NCI-H226 (cell line): ENCODE measurements at regions not wholly inside any gene's neighbourhood (a gene's known extent, or its start where the extent isn't known, plus 50 kb on each side); places are given as distances from the start of the nearest gene placed in this dataset.
"Not testable (repeated sequence)": the region's sequence is repeated elsewhere in the genome, so short reads cannot be mapped to it uniquely, and the experiment has no call there.

Source experiments
- DNase-seq: peaks from one replicate; pipeline ENCODE4 v3.0.0-alpha.2; 2015

DNA sequence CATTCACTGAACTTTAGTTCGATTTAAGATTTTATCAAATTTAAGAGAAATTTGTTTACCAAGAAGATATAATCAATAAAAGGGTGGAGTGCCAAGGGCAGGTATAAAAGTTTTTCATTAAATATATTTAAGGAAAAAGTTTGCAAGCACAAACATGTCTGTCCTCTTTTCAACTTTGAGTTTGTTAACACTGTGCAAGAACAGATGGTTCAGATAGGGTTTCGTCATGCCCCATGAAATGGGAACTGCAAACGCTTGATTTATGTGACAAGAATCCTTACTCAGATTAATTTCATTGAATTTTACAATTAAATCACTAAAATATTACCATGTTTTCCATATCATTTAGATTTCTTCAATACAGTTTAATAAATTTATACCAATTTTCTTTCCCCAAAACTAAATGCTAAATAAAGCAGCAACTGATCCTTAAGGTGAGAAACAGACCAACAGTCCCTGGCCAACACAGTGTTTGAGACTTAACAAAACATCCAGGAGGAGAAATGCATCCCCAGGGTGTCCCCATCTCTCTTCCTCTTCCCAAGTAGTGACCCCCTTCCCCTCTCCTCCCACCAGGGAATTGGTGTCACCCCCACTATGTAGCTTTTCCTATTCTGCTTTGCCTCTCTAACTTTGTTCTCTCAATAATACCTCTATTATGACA lies 292.9 kb downstream of the LTN1 start:
- DNase-seq: no peak

DNA sequence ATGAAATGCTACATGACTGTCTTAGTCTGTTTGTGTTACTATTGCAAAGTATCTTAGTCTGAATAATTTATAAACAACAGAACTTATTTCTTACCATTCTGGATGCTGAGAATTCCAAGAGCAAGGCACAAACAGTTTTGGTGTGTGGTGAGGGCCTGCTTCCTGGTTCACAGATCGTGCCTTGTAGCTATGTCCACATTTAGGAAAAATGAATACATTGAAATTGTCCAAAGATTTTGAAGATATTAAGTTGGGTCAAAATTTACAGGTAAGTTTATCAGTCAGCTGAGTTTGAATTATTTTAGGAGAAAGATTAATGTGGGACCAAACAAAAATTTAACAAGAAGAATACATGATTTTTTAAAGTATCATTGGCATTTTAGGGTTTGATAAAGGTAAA lies 293.5 kb downstream of the LTN1 start:
- no peak for DNase-seq

DNA sequence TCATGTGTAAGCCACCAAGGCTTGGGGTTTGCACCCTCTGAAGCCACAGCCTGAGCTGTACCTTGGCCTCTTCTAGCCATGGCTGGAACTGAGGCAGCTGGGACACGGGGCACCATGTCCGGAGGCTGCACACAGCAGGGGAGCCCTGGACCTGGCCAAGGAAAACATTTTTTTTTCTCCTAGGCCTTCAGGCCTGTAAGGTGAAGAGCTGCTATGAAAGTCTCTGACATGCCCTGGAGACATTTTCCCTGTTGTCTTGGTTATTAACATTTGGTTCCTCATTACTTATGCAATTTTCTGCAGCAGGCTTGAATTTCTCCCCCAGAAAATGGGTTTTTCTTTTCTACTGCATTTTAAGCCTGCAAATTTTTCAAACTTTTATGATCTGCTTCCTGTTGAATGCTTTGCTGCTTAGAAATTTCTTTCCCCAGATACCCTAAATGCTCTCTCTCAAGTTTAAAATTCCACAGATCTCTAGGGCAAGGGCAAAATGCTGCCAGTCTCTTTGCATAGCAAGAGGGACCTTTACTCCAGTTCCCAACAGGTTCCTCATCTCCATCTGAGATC lies 295.8 kb downstream of the LTN1 start:
- DNase-seq: no peak

- no peak for DNase-seq
Measured at GRCh38 chr21:28693476-28693875, 299.2 kb downstream of the LTN1 start.

DNA sequence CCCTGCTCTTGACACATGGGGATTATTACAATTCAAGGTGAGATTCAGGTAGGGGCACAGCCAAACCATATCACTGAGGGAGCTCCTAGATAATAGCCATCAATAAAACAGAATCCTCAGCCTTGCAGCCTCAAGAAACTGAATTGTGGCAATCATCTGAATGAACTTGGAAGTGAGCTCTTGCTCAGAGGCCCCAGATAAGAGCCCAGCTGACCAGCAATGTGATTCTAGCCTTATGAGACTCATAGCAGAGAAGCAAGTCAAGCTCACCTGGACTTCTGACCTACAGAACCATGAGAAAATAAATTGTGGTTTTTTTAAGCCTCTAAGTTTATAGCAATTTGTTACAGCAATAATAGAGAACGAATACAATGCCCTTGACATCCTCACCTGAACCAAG lies 302.5 kb downstream of the LTN1 start:
- no peak for DNase-seq

- no peak for DNase-seq
Measured at GRCh38 chr21:28688381-28688780, 304.3 kb downstream of the LTN1 start.

DNA sequence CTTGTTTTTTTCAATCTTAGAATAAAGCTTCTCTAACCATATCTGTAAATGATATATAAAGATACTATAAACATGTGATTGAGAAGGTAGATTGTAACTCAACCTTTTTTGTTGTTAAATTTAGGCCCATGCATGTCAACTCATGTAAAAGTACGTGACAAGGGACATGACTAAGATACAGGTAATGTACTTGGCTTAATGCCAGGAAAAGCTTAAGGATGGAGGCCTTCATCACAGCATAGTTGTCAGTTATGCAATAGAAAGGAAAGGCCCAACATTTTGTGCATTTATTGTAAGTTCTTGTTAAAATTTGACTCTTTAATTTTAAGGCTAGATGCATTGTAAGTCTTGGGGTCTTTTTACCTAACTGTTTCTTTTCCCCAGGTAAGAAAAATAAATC lies 305.1 kb downstream of the LTN1 start:
- no peak for DNase-seq

DNA sequence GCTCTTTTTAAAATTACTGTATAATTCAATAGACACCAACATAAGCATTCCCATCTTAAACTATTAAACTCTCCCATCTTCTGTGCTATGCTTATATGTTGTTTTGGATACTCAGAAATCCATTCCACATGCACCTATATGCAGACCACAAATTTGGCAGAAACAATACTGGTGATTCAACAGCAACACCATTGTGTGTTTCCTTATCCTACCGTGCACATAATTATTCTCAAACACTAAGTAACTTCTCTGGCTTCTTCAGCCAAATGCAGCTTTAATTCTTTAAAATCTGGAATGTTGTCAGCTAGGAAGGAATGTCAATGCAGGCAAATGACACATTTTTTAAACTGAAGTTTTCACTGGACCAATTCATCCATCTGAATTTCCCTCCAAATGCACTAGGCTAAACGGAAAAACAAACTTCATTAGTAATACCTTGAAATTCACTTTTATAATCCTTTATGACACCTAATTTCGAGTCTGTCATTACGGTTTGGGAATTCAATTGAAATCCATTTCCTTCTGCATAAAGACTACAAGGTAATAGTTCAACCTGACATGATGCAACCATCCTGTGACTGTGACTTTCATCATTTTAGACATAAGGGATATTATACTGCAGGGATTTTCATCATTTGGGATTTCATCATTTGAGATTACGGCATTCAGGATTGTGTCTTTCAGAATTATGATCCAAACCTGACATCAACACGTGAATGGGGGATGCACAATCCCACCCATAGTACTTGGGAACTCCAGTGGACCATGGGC lies 308.5 kb downstream of the LTN1 start:
- DNase-seq: no peak

DNA sequence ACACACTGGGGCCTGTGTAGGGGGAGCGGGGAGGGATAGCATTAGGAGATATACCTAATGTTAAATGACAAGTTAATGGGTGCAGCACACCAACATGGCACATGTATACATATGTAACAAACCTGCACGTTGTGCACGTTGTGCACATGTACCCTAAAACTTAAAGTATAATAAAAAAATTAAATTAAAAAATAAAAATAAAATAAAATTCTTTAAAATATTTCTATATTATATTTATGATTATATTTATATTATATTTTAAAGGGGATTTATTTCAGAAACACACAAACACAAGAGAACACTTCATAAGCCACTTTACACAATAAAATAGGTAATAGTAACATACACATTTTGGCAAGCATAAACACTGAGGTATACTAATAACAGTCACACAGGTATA lies 309.8 kb downstream of the LTN1 start:
- DNase-seq: not testable (repeated sequence)

DNA sequence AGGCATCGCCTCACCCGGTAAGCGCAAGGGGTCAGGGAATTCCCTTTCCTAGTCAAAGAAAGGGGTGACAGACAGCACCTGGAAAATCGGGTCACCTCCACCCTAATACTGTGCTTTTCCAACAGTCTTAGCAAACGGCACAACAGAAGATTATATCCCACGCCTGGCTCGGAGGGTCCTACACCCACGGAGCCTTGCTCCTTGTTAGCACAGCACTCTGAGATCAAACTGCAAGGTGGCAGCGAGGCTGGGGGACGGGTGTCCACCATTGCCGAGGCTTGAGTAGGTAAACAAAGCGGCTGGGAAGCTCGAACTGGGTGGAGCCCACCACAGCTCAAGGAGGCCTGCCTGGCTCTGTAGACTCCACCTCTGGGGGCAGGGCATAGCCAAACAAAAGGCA lies 315.6 kb downstream of the LTN1 start:
- DNase-seq: not testable (repeated sequence)

GRCh38 chr21:28675331-28676041 lies 317.2 kb downstream of the LTN1 start:
- DNase-seq: no peak

GRCh38 chr21:28674763-28675162 lies 317.9 kb downstream of the LTN1 start:
- DNase-seq: no peak

DNA sequence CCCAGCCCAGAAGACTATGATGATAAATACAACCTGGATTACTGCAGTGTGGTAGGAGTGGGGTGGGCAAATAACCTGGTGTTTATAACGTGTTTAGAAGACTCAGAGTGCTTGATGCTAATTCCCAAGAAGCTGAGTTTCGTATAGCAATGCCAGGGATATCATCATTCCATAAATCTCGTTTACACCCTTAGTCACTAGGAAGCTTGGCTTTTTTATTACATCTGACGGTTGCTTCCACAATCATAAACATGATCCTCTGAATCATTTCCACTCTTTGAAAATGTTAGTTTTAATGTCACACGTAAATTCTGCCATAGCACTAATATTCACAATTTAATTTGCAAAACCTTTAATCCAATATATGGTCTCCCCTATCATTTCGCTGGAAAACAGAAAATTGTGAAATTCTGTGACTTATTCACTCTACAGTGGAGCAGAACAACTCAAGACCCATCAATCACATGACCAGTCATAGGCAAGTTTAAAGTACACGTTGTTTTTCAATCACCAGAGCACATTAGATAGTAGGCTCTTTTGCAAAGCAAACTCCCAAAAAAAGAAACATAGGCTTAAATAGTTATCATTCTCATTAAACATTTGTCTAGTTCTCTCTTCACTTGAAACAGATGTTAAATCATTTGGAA lies 321.0 kb downstream of the LTN1 start:
- no peak for DNase-seq

GRCh38 chr21:28669971-28670653 lies 322.6 kb downstream of the LTN1 start:
- no peak for DNase-seq

DNA sequence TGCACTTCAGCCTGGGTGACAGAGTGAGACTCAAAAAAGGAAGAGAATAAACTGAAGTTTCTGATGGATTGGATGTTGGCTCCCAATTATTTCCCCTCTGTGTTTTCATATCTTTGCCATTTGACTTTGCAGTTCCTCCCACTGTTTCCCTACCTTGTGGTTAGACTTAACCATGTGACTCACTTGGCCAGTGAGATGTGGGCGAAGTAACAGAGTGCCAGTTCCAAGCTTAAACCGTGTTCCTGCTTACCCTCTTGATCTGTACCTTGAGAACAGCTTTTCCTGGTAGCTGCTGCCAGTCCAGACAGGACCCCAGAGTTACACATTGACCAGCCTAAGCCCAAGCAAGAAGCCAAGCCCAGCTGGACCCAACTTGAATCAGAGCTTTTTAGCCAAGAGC lies 323.4 kb downstream of the LTN1 start:
- no peak for DNase-seq

DNA sequence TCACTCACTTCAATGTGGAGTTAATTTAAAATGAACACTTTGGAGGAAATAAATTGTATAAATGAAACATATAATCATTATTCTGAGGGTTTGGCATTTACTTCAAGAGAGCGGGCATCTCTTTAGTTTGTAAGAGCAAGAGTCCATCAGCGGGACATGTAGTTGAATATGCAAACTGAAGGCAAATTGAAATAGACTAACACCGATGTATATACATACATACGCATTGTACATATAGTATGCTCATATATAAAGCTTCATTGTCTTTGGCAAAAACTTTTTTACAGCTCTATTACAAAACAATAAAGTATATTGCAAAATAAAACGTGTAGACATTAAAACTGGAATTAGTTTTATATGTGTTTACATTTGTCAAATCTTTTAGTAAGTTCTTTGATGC lies 328.9 kb downstream of the LTN1 start:
- DNase-seq: no peak

- no peak for DNase-seq
Measured at GRCh38 chr21:28663111-28663693, 329.5 kb downstream of the LTN1 start.

- no peak for DNase-seq
Measured at GRCh38 chr21:28657566-28657965, 335.1 kb downstream of the LTN1 start.

DNA sequence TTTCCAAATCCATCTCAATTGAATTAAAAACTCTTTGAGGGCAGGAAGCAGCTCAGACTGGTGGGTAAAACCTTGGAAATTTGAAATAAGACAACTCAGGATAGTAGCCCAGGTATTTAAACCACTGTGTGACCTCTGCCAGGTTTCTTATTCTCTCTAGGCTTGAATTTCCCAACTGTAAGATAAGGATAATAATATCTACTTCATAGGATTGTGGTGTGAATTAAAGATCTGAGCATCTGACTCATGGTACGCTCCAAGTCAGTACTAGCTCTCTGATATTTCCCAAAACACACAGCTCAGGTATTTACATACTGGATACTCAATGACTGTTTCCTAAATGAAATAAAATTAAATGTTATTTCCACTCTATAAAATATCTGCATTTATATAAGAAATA lies 337.2 kb downstream of the LTN1 start:
- DNase-seq: peak; percentile 65

DNA sequence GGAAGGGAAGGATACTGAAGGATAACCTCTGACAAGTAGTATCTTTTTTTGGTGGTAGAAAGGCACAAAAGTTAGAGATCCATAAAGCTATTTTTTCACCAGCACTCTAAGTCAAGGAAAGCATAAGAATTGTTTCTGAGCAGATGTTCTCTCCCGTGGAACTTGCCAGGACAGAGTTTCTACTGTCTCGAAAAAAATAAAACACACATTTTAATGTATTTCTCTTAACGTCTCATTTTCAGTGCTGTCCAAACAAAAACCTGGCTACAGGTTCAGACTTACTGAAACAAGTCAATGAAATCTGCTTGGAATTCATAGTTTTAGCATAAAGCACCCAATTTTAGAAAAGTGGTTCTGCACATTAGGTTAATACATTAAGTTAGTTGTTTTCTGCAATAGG lies 338.3 kb downstream of the LTN1 start:
- no peak for DNase-seq

GRCh38 chr21:28644762-28645161 lies 347.9 kb downstream of the LTN1 start:
- peak; percentile 61 for DNase-seq

DNA sequence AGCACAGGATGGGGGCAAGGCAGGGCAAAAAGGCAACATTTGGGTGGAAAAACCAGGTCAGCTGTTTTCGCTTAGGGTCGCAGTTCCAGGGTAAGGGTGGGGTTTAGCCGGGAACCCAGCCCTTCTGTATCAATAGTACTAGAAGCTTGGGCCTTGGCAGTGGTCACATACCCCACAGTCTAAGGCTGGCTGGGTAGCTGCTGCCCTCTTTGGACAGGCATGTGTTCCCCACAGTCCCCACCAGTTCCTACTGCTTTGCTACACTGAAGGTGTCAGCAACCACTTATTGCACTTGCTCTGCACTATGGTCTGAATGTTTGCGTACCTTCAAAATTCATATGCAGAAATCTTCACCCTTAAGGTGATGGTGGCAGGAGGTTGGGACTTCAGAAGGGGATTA lies 349.8 kb downstream of the LTN1 start:
- DNase-seq: no peak
